Pancreas (tissue), 10 donors: ENCODE measurements at regions not wholly inside any gene's neighbourhood (a gene's known extent, or its start where the extent isn't known, plus 50 kb on each side); places are given as distances from the start of the nearest gene placed in this dataset.

ENCODE experiments used
- ATAC-seq, 4 donors: fragments of 200-7000 bp; cut with Tn5 transposase; one replicate each; pipeline versions ENCODE4 v1.8.0 to v1.9.1; 2020; ENCODE audit warnings: mild to moderate bottlenecking in 4 of 4, moderate library complexity in 4 of 4
- DNase-seq, 6 donors: peaks; one replicate each; pipeline ENCODE4 v3.0.0-alpha.2; 2020
- FAIRE-seq: peaks from 2 replicates; lab custom pipeline; 2012; peaks lifted over from hg19 to GRCh38; lab: Jason Lieb, UNC
- H3K27ac ChIP-seq, 4 donors: fragments of 200-600 bp; sonication (generic); 1 replicate in 3 of 4; 2 replicates in 1 of 4; pipeline versions ENCODE4 v1.5.0 to v1.8.0; 2020
- H3K27me3 ChIP-seq, 4 donors: fragments of 200-600 bp; one replicate each; pipeline ENCODE4 v1.8.0; 2021
- H3K36me3 ChIP-seq, 3 donors: fragments of 200-600 bp; sonication (generic) in 1 of 3; one replicate each; pipeline versions ENCODE4 v1.5.0 to v1.8.0; 2020 to 2021
- H3K4me1 ChIP-seq, 3 donors: fragments of 200-600 bp; one replicate each; pipeline ENCODE4 v1.8.0; 2021
- H3K4me3 ChIP-seq, 4 donors: fragments of 200-600 bp; sonication (generic) in 2 of 4; one replicate each; pipeline versions ENCODE4 v1.5.0 to v1.8.0; 2020 to 2021
- H3K9me3 ChIP-seq, 4 donors: fragments of 200-600 bp; one replicate each; pipeline ENCODE4 v1.8.0; 2021
- CTCF ChIP-seq, 4 donors: fragments of 200-600 bp; sonication (generic) in 3 of 4; IDR thresholded peaks; one replicate each; pipeline versions ENCODE4 v1.5.0 to v1.8.0; 2021; ENCODE audit warnings: antibody characterized with exemption in 4 of 4
- WGBS, 2 donors: extraction: QIAGEN DNeasy Blood & Tissue Kit; methylation state at CpG; one replicate each; pipeline ENCODE4 v1.1.7; 2013; 5-methylcytosine and 5-hydroxymethylcytosine counted together
- intact Hi-C, 3 donors: fragments of 100-400 bp; cut with DNase I; formaldehyde crosslinking; loops; one replicate each; pipeline versions ENCODE4 v1.11.1 to v1.14.2; 2022
- donor health status: healthy with polysubstance abuse.
- donor health status: DM: no; HTN: no; CAD: no; lungs with moderate emphysema.
- donor health status: DM: no; HTN: no; CAD: no.
- donor health status: control.
- donor health status: control.
- donor health status: Bipolar disorder and iron deficiency.
- donor health status: DM: yes; HTN: yes; CAD: no.
- donor health status: DM: no; HTN: no; CAD: no.
- donor health status: DM: no; HTN: no; CAD: no.
- donor health status: DM: yes; HTN: yes; CAD: no.

DNA sequence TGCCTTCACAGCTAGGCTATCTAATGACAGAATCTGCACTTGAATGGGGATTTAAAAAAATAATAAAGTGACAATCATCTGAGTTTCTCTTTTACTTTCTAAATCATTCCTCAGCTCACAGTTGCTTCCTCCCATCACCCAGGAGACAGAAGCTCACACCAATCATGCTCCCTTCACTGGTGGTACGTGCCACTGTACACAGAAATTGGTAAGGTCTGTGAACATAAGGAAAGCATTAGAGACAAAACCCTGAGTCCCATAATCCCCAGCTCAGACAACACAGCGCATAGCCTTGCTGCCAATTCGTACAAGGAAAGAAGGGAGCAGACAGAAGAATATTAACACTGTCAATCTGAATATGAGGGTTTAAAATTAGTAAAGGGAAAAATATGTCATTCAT lies 133.1 kb downstream of the IDS start:
- WGBS, 2 donors: 44 to 49% methylated on average over 3 of the region's 3 CpGs
- Histone ChIP-seq H3K27ac (no peak overlapping the region), H3K27me3 (no peaks in the 10 kb centered on the region), H3K4me1 (no peaks in the 10 kb centered on the region), H3K9me3 (no peaks in the 10 kb centered on the region), H3K36me3 (no peaks in the 10 kb centered on the region), H3K4me3 (no peak overlapping the region)
- TF ChIP-seq CTCF (IDR thresholded peaks at IDR 0.05): no peak
- no peak for ATAC-seq
- no peak for DNase-seq
- intact Hi-C loops: no loop called here
- FAIRE-seq: no peak

DNA sequence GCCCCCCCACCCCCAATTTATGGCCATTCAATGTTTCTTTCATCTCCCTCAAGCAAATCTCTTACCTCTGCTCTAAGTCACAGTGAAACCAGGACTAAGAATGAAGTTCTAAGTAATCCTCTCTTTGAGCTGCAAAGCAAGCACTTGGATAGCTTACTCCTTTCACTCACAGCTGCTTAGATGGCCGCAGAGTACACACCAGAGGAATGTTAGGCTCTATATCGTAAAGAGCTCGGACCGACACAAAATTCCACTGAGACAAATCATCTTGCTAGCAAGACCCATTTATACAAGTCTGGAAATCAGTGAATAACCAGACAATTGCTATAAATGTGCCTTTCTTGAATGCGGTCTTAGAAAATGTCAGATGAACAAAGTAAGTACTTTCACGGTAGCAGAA lies 135.0 kb downstream of the IDS start:
- intact Hi-C loops: no loop called here
- DNase-seq: no peak
- TF ChIP-seq CTCF (IDR thresholded peaks at IDR 0.05): no peak
- Histone ChIP-seq H3K27me3 (no peaks in the 10 kb centered on the region), H3K4me3 (no peak overlapping the region), H3K27ac (no peak overlapping the region), H3K4me1 (no peaks in the 10 kb centered on the region), H3K36me3 (no peaks in the 10 kb centered on the region), H3K9me3 (no peaks in the 10 kb centered on the region)
- WGBS, 2 donors: 52 to 61% methylated on average over 6 of the region's 6 CpGs
- FAIRE-seq: no peak
- ATAC-seq: no peak

GRCh38 chrX:149365552-149365951 lies 139.6 kb downstream of the IDS start:
- no peak for TF ChIP-seq CTCF (IDR thresholded peaks at IDR 0.05)
- intact Hi-C loops: no loop called here
- no peak for FAIRE-seq

GRCh38 chrX:149365061-149365460 lies 140.0 kb downstream of the IDS start:
- WGBS, 2 donors: 36 to 61% methylated on average over 1 of the region's 1 CpG
- no peak overlapping the region for H3K27ac ChIP-seq
- FAIRE-seq (no peak), ATAC-seq (no peak), DNase-seq (no peak)
- TF ChIP-seq CTCF (IDR thresholded peaks at IDR 0.05): no peak
- no peak overlapping the region for H3K4me3 ChIP-seq
- H3K4me1 ChIP-seq: no peaks in the 10 kb centered on the region
- no peaks in the 10 kb centered on the region for H3K27me3 ChIP-seq
- no peaks in the 10 kb centered on the region for H3K36me3 ChIP-seq
- no peaks in the 10 kb centered on the region for H3K9me3 ChIP-seq
- intact Hi-C loops: no loop called here

More at GRCh38 chrX:149365552-149365951, 139.6 kb downstream of the IDS start:
- Histone ChIP-seq H3K27ac (no peak overlapping the region), H3K9me3 (no peaks in the 10 kb centered on the region), H3K4me3 (no peak overlapping the region), H3K27me3 (no peaks in the 10 kb centered on the region), H3K36me3 (no peaks in the 10 kb centered on the region), H3K4me1 (no peaks in the 10 kb centered on the region)
- no peak for ATAC-seq
- no peak for DNase-seq

DNA sequence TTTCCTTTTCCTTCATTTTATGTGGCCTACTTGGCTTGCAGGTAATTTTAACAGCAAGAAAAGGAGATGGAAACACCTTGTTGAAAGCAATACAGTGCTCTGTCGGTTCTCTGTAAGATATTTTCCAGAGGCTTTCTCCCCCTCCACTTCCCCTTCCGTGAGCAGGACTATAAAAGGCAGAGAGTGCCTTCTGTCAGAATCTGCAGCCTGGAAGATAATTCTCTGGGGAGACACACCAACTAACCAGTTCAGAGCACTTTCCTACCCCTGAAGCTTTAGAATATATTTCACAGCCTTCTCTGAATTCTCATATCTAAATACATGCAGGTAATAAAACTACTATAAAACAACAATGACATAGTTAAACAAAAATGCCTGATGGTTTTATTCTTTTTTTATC lies 141.1 kb downstream of the IDS start:
- ATAC-seq (no peak), FAIRE-seq (no peak), DNase-seq (no peak)
- Histone ChIP-seq H3K4me3 (no peak overlapping the region), H3K9me3 (no peaks in the 10 kb centered on the region), H3K4me1 (no peaks in the 10 kb centered on the region), H3K27me3 (no peaks in the 10 kb centered on the region), H3K27ac (no peak overlapping the region), H3K36me3 (no peaks in the 10 kb centered on the region)
- intact Hi-C loops: no loop called here
- no peak for TF ChIP-seq CTCF (IDR thresholded peaks at IDR 0.05)
- 23 to 29% methylated on average over 2 of the region's 2 CpGs for WGBS, 2 donors
